Body of pancreas (tissue), 4 donors: ENCODE measurements at regions not wholly inside any gene's neighbourhood (a gene's known extent, or its start where the extent isn't known, plus 50 kb on each side); places are given as distances from the start of the nearest gene placed in this dataset.

Experiments
- ATAC-seq: fragments of 150-250 bp; one replicate; pipeline ENCODE4 v1.9.1; 2016
- DNase-seq, 4 donors: peaks; one replicate each; pipeline ENCODE4 v3.0.0-alpha.2; 2019
- H3K27ac ChIP-seq, 4 donors: fragments of 200-600 bp; sonication (generic); 1 replicate in 3 of 4; 2 replicates in 1 of 4; pipeline versions ENCODE4 v1.5.1 to v1.6.1; 2016 to 2019; ENCODE audit warnings: mild to moderate bottlenecking in 1 of 4, mixed read lengths in 1 of 4, moderate library complexity in 1 of 4
- H3K27me3 ChIP-seq, 2 donors: fragments of 200-600 bp; sonication (generic); one replicate each; pipeline ENCODE4 v1.6.0; 2016; ENCODE audit warnings: mild to moderate bottlenecking in 1 of 2
- H3K36me3 ChIP-seq, 2 donors: fragments of 200-600 bp; sonication (generic); replicated peaks in 1 of 2; 2 replicates each; pipeline ENCODE4 v1.5.1; 2016; ENCODE audit warnings: low read depth in 2 of 2; ENCODE audit not compliant: insufficient read depth in 1 of 2
- H3K4me1 ChIP-seq: fragments of 200-600 bp; sonication (generic); one replicate; pipeline ENCODE4 v1.6.0; 2016
- H3K4me3 ChIP-seq, 2 donors: fragments of 200-600 bp; sonication (generic); 1 replicate in 1 of 2; 2 replicates in 1 of 2; pipeline ENCODE4 v1.5.1; 2016 to 2019
- H3K9me3 ChIP-seq, 3 donors: fragments of 200-600 bp; sonication (generic); 1 replicate in 2 of 3; 2 replicates in 1 of 3; pipeline ENCODE4 v1.5.1; 2016
- POLR2A ChIP-seq, 3 donors: fragments of 450-650 bp; IDR thresholded peaks; one replicate each; pipeline ENCODE4 v1.6.1; 2016; ENCODE audit warnings: antibody characterized with exemption in 3 of 3, mild to moderate bottlenecking in 2 of 3
- WGBS, 2 donors: methylation state at CpG; one replicate each; pipeline ENCODE4 v1.1.5; 2017; 5-methylcytosine and 5-hydroxymethylcytosine counted together
- intact Hi-C: fragments of 100-400 bp; cut with DNase I; formaldehyde crosslinking; loops from one replicate; pipeline ENCODE4 v1.15.1; 2023
- TF ChIP-seq, protein P1 (sequence below), 7 experiments: fragments of 450-650 bp in 4 of 7; fragments of 200-600 bp in 3 of 7; sonication (generic) in 3 of 7; IDR thresholded peaks; one replicate each; pipeline ENCODE4 v1.5.1; 2016 to 2019; ENCODE audit warnings: antibody characterized with exemption in 7 of 7

DNA sequence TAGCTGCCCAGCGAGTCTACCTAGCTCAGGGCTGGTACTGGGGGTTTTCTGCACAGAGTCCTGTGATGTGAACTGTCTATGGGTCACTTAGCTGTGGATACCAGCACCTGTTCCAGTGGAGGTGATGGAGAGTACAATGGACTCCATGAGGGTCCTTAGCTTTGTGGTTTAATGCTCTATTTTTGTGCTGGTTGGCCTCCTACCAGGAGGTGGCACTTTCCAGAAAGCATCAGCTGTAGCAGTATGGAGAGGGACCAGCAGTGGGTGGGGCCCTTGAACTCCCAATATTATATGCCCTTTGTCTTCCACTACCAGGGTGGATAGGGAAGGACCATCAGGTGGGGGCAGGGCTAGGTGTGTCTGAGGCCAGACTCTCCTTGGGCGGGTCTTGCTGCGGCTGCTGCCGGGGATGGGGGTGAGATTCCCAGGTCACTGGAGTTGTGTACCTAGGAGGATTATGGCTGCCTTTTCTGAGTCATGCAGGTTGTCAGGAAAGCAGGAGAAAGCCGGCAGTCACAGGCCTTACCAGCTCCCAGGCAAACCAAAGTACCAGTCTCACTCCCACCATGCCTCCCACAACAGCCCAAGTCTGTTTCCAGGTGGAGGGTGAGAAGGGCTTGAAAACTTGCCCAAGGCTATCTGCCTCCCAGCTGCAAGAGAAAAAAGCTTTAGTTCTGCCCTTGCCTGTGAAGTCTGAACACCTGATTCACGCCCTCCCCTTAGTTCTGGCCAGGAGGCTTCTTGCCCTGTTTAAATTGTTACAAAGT lies 163.0 kb upstream of the NUDT4 start:
- H3K27me3 ChIP-seq, result no peaks in the 10 kb centered on the region
- no peaks in the 10 kb centered on the region for H3K9me3 ChIP-seq
- TF ChIP-seq POLR2A (IDR thresholded peaks at IDR 0.05), result no peak
- TF ChIP-seq, protein P1, sequence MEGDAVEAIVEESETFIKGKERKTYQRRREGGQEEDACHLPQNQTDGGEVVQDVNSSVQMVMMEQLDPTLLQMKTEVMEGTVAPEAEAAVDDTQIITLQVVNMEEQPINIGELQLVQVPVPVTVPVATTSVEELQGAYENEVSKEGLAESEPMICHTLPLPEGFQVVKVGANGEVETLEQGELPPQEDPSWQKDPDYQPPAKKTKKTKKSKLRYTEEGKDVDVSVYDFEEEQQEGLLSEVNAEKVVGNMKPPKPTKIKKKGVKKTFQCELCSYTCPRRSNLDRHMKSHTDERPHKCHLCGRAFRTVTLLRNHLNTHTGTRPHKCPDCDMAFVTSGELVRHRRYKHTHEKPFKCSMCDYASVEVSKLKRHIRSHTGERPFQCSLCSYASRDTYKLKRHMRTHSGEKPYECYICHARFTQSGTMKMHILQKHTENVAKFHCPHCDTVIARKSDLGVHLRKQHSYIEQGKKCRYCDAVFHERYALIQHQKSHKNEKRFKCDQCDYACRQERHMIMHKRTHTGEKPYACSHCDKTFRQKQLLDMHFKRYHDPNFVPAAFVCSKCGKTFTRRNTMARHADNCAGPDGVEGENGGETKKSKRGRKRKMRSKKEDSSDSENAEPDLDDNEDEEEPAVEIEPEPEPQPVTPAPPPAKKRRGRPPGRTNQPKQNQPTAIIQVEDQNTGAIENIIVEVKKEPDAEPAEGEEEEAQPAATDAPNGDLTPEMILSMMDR (IDR thresholded peaks at IDR 0.05), result no peak
- no peak overlapping the region for H3K4me3 ChIP-seq
- no peaks in the 10 kb centered on the region for H3K4me1 ChIP-seq
- intact Hi-C loops, result no loop called here
- H3K27ac ChIP-seq, result no peak overlapping the region
- H3K36me3 ChIP-seq, result no peaks in the 10 kb centered on the region
- no peak for DNase-seq
- ATAC-seq, result no peak
- WGBS, 2 donors, result 73 to 82% methylated on average over 5 to 6 of the region's 6 CpGs

DNA sequence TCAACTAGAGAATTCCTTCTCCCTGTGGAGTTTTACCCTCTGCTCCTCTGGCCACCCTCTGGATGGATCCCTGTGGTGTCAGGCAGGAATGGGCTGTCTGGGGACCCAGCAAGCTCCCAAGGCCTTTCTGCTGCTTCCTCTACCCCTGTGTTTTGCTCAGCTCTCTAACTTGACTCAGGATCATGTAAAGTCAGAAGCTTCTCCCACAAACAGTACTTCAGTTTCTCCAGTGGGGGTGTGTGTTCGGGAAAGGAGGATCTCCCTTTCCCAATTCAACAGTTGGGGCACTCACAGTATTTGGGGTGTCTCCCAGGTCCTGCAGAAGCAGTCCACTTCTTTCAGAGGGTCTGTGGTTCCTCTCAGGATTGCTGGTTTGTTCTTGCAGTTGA lies 162.4 kb upstream of the NUDT4 start:
- 50 to 80% methylated on average over 1 of the region's 1 CpG for WGBS, 2 donors
- Histone ChIP-seq H3K4me1 (no peaks in the 10 kb centered on the region), H3K27me3 (no peaks in the 10 kb centered on the region), H3K4me3 (no peak overlapping the region), H3K36me3 (no peaks in the 10 kb centered on the region), H3K9me3 (no peaks in the 10 kb centered on the region), H3K27ac (no peak overlapping the region)
- ATAC-seq (no peak), DNase-seq (no peak)
- TF ChIP-seq, protein P1 (IDR thresholded peaks at IDR 0.05), result no peak
- no peak for TF ChIP-seq POLR2A (IDR thresholded peaks at IDR 0.05)
- intact Hi-C loops, result no loop called here

DNA sequence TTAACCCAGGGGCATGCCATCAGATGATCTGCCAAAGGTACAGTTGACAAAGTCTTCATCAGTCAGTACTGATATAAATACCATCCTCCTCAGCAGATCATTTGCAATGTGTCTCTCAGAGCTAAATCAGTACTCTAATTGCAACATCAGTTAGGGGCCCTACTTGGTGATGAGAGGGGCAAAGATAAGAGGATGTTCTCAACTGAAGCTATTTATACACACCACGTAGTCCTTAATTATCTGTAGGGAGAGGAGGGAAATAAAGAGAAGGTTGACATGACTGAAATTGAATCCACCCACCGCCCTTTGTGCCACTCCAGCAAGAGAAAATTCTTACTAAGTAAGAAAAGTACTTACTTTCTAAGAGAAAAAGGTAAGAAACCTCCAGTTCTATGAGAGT lies 157.8 kb upstream of the NUDT4 start:
- Histone ChIP-seq H3K9me3 (no peaks in the 10 kb centered on the region), H3K27ac (no peak overlapping the region), H3K4me1 (peaks cover 10% of the 10 kb centered on the region), H3K4me3 (no peak overlapping the region), H3K27me3 (no peaks in the 10 kb centered on the region), H3K36me3 (no peaks in the 10 kb centered on the region)
- DNase-seq, result no peak
- WGBS, 2 donors, result 67 to 72% methylated on average over 2 of the region's 2 CpGs
- no peak for ATAC-seq
- TF ChIP-seq, protein P1 (IDR thresholded peaks at IDR 0.05), result no peak
- TF ChIP-seq POLR2A (IDR thresholded peaks at IDR 0.05), result no peak
- intact Hi-C loops, result no loop called here

DNA sequence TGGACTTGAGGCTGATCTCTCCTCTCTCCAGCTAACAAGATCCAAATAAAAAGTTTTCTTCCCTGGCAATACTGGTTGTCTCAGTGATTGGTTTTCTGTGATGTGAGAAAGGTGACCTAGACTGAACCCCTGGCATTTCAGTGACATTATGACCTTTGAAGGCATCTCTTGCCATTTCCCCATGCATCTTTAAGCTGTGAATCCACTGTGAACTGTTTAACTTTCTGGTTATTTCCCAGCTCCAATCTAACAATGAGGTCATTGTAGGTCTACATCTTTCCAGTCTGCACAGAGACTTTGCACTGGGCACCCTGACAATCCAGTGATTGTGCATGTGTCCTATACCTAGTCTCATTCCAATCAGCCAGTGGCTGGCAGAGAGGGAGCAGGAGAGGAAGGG lies 155.9 kb upstream of the NUDT4 start:
- no peak overlapping the region for H3K4me3 ChIP-seq
- H3K4me1 ChIP-seq, result peaks cover 10% of the 10 kb centered on the region
- H3K27me3 ChIP-seq, result no peaks in the 10 kb centered on the region
- no peak for DNase-seq
- H3K9me3 ChIP-seq, result no peaks in the 10 kb centered on the region
- H3K36me3 ChIP-seq, result no peaks in the 10 kb centered on the region
- ATAC-seq, result no peak
- TF ChIP-seq, protein P1 (IDR thresholded peaks at IDR 0.05), result no peak
- no peak for TF ChIP-seq POLR2A (IDR thresholded peaks at IDR 0.05)
- H3K27ac ChIP-seq, result no peak overlapping the region
- intact Hi-C loops, result no loop called here
